GM13977 (cell line): ENCODE measurements at regions not wholly inside any gene's neighbourhood (a gene's known extent, or its start where the extent isn't known, plus 50 kb on each side); places are given as distances from the start of the nearest gene placed in this dataset.

Source experiments
- DNase-seq: peaks from one replicate; pipeline ENCODE4 v3.0.0; 2012; ENCODE audit warnings: low spot score
- in situ Hi-C: fragments of 300-500 bp; cut with MboI; formaldehyde crosslinking; loops from one replicate; pipeline ENCODE4 v1.12.0; 2022; ENCODE audit warnings: low sequenced_read_pairs, low pct_unique_long_range_greater_than_20kb, mixed read lengths, inconsistent platforms; ENCODE audit not compliant: unreplicated experiment
- TF ChIP-seq, protein P1 (sequence below): IDR thresholded peaks from 2 replicates; pipeline ENCODE4 v1.5.1; 2012; ENCODE audit warnings: mild to moderate bottlenecking, control low read depth; ENCODE audit not compliant: insufficient read depth; ENCODE audit errors: extremely low read depth, missing control alignments

GRCh38 chr6:11663519-11663918, 115.1 kb downstream of the ADTRP start:
- no peak for DNase-seq
- in situ Hi-C loops = loop anchor here (25.0 kb wide), 2 partner anchors 624 to 924 kb away; partner anchors contain the start of gene EDN1
- TF ChIP-seq, protein P1, sequence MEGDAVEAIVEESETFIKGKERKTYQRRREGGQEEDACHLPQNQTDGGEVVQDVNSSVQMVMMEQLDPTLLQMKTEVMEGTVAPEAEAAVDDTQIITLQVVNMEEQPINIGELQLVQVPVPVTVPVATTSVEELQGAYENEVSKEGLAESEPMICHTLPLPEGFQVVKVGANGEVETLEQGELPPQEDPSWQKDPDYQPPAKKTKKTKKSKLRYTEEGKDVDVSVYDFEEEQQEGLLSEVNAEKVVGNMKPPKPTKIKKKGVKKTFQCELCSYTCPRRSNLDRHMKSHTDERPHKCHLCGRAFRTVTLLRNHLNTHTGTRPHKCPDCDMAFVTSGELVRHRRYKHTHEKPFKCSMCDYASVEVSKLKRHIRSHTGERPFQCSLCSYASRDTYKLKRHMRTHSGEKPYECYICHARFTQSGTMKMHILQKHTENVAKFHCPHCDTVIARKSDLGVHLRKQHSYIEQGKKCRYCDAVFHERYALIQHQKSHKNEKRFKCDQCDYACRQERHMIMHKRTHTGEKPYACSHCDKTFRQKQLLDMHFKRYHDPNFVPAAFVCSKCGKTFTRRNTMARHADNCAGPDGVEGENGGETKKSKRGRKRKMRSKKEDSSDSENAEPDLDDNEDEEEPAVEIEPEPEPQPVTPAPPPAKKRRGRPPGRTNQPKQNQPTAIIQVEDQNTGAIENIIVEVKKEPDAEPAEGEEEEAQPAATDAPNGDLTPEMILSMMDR = no peak
